Liver (tissue), 8 donors: ENCODE measurements at regions not wholly inside any gene's neighbourhood (a gene's known extent, or its start where the extent isn't known, plus 50 kb on each side); places are given as distances from the start of the nearest gene placed in this dataset.

ENCODE experiments used
- DNase-seq: peaks from one replicate; pipeline ENCODE4 v3.0.0-alpha.2; 2017; ENCODE audit warnings: low spot score
- H3K27ac ChIP-seq, 2 donors: one replicate each; pipeline ENCODE4 v1.7.0; 2013; ENCODE audit warnings: inconsistent platforms in 2 of 2, low read length in 2 of 2, control low read depth in 1 of 2, low read depth in 1 of 2, mild to moderate bottlenecking in 1 of 2
- H3K27me3 ChIP-seq, 4 donors: one replicate each; pipeline versions ENCODE4 v1.6.1 to v1.7.0; 2013; ENCODE audit warnings: low read length in 3 of 4, inconsistent platforms in 1 of 4, mild to moderate bottlenecking in 1 of 4, moderate library complexity in 1 of 4; ENCODE audit not compliant: control insufficient read depth in 4 of 4, insufficient read depth in 4 of 4
- H3K36me3 ChIP-seq, 4 donors: one replicate each; pipeline versions ENCODE4 v1.6.1 to v1.7.0; 2013; ENCODE audit warnings: low read length in 3 of 4, mild to moderate bottlenecking in 3 of 4, low read depth in 1 of 4, moderate library complexity in 1 of 4; ENCODE audit not compliant: control insufficient read depth in 4 of 4, insufficient read depth in 3 of 4
- H3K4me1 ChIP-seq, 4 donors: one replicate each; pipeline versions ENCODE4 v1.6.1 to v1.7.0; 2013; ENCODE audit warnings: low read length in 3 of 4, mild to moderate bottlenecking in 3 of 4, moderate library complexity in 1 of 4; ENCODE audit not compliant: control insufficient read depth in 4 of 4, insufficient read depth in 4 of 4
- H3K4me3 ChIP-seq, 3 donors: one replicate each; pipeline versions ENCODE4 v1.6.1 to v1.7.0; 2013; ENCODE audit warnings: low read length in 3 of 3, control low read depth in 1 of 3, low read depth in 1 of 3, mild to moderate bottlenecking in 1 of 3
- H3K9ac ChIP-seq, 2 donors: one replicate each; pipeline ENCODE4 v1.7.0; 2013; ENCODE audit warnings: low read length in 2 of 2, mild to moderate bottlenecking in 2 of 2, moderate library complexity in 2 of 2, control low read depth in 1 of 2, low read depth in 1 of 2
- H3K9me3 ChIP-seq, 4 donors: one replicate each; pipeline versions ENCODE4 v1.6.1 to v1.7.0; 2013; ENCODE audit warnings: low read length in 3 of 4; ENCODE audit not compliant: control insufficient read depth in 4 of 4
- ATF3 ChIP-seq: IDR thresholded peaks from 2 replicates; pipeline ENCODE4 v1.6.1; 2016; ENCODE audit warnings: antibody characterized with exemption
- CTCF ChIP-seq: fragments of 150-350 bp; IDR thresholded peaks from 2 replicates; pipeline ENCODE4 v1.5.1; 2017; ENCODE audit warnings: improper control_type of control experiment, low read depth, low read length; ENCODE audit not compliant: missing input control
- EGR1 ChIP-seq, 2 donors: IDR thresholded peaks; 2 replicates each; pipeline ENCODE4 v1.6.1; 2016 to 2018; ENCODE audit warnings: antibody characterized with exemption in 2 of 2, low read depth in 2 of 2
- FOXA1 ChIP-seq: IDR thresholded peaks from 2 replicates; pipeline ENCODE4 v1.6.1; 2016; ENCODE audit warnings: antibody characterized with exemption
- FOXA2 ChIP-seq: IDR thresholded peaks from 2 replicates; pipeline ENCODE4 v1.6.1; 2016; ENCODE audit warnings: antibody characterized with exemption
- GABPA ChIP-seq, 2 donors: IDR thresholded peaks in 1 of 2; conservative IDR thresholded peaks in 1 of 2; 2 replicates each; pipeline ENCODE4 v1.6.1; 2016; ENCODE audit warnings: antibody characterized with exemption in 2 of 2, mild to moderate bottlenecking in 1 of 2, moderate library complexity in 1 of 2
- HNF4A ChIP-seq, 2 donors: conservative IDR thresholded peaks; 2 replicates each; pipeline ENCODE4 v1.6.1; 2016; ENCODE audit warnings: antibody characterized with exemption in 2 of 2, mild to moderate bottlenecking in 2 of 2
- HNF4G ChIP-seq: IDR thresholded peaks from 2 replicates; pipeline ENCODE4 v1.6.1; 2016; ENCODE audit warnings: antibody characterized with exemption
- JUND ChIP-seq, 2 donors: IDR thresholded peaks; 2 replicates each; pipeline ENCODE4 v1.6.1; 2016; ENCODE audit warnings: antibody characterized with exemption in 2 of 2
- MAX ChIP-seq: IDR thresholded peaks from 2 replicates; pipeline ENCODE4 v1.6.1; 2016; ENCODE audit warnings: antibody characterized with exemption
- NR2F2 ChIP-seq: IDR thresholded peaks from 2 replicates; pipeline ENCODE4 v1.6.1; 2016; ENCODE audit warnings: antibody characterized with exemption
- RAD21 ChIP-seq, 2 donors: IDR thresholded peaks; 2 replicates each; pipeline ENCODE4 v1.6.1; 2016; ENCODE audit warnings: antibody characterized with exemption in 2 of 2, mild to moderate bottlenecking in 2 of 2
- REST ChIP-seq: IDR thresholded peaks from 2 replicates; pipeline ENCODE4 v1.6.1; 2016; ENCODE audit warnings: antibody characterized with exemption, mild to moderate bottlenecking
- TAF1 ChIP-seq: conservative IDR thresholded peaks from 2 replicates; pipeline ENCODE4 v1.6.1; 2016; ENCODE audit warnings: antibody characterized with exemption, mild to moderate bottlenecking
- YY1 ChIP-seq: IDR thresholded peaks from 2 replicates; pipeline ENCODE4 v1.6.1; 2016; ENCODE audit warnings: antibody characterized with exemption, mild to moderate bottlenecking
- ZBTB33 ChIP-seq: IDR thresholded peaks from 2 replicates; pipeline ENCODE4 v1.6.1; 2016; ENCODE audit warnings: antibody characterized with exemption
- WGBS: extraction: QIAGEN DNeasy Blood & Tissue Kit; methylation state at CpG from one replicate; pipeline ENCODE4 v1.1.7; 2013; 5-methylcytosine and 5-hydroxymethylcytosine counted together
- donor health status: healthy.
- donor health status: healthy.
- donor health status: healthy.
- donor health status: healthy.
- donor health status: healthy.

- TF ChIP-seq ZBTB33 (no peak), HNF4G (no peak), NR2F2 (no peak)
Observed at GRCh38 chr2:147603447-147603846, 241.4 kb upstream of the ACVR2A start (continued).

GRCh38 chr2:147600646-147601045 lies 244.2 kb upstream of the ACVR2A start:
- Histone ChIP-seq H3K36me3 (no peaks in the 10 kb centered on the region), H3K27ac (no peak overlapping the region), H3K9ac (no peak overlapping the region), H3K4me1 (no peaks in the 10 kb centered on the region), H3K4me3 (no peak overlapping the region), H3K27me3 (no peaks in the 10 kb centered on the region), H3K9me3 (peaks cover 0 to 2% (median 0%) of the 10 kb centered on the region in 4 donors)
- WGBS: 72% methylated on average over 5 of the region's 5 CpGs
- DNase-seq: no peak
- TF ChIP-seq ZBTB33 (no peak), FOXA1 (no peak), YY1 (no peak), ATF3 (no peak), REST (no peak), EGR1 (IDR thresholded peaks at IDR 0.05; ENCODE audit: low read depth in 2 of 2) (no peak), NR2F2 (no peak), FOXA2 (no peak), GABPA (IDR thresholded peaks at IDR 0.05 in 1 of 2, conservative IDR thresholded peaks at IDR 0.05 in 1 of 2) (no peak)

GRCh38 chr2:147600223-147600622 lies 244.6 kb upstream of the ACVR2A start:
- H3K27ac ChIP-seq: no peak overlapping the region
- DNase-seq: no peak
- no peaks in the 10 kb centered on the region for H3K36me3 ChIP-seq
- no peaks in the 10 kb centered on the region for H3K27me3 ChIP-seq
- H3K9me3 ChIP-seq: peaks cover 0 to 2% (median 0%) of the 10 kb centered on the region in 4 donors
- no peak overlapping the region for H3K4me3 ChIP-seq
- 83% methylated on average over 7 of the region's 7 CpGs for WGBS
- no peaks in the 10 kb centered on the region for H3K4me1 ChIP-seq
- no peak overlapping the region for H3K9ac ChIP-seq
- no peak for TF ChIP-seq ZBTB33
- no peak for TF ChIP-seq HNF4A (conservative IDR thresholded peaks at IDR 0.05)
- no peak for TF ChIP-seq EGR1 (IDR thresholded peaks at IDR 0.05; ENCODE audit: low read depth in 2 of 2)
- TF ChIP-seq FOXA2: no peak
- no peak for TF ChIP-seq ATF3
- TF ChIP-seq RAD21 (IDR thresholded peaks at IDR 0.05): no peak
- no peak for TF ChIP-seq NR2F2
- TF ChIP-seq MAX: no peak
- TF ChIP-seq YY1: no peak
- no peak for TF ChIP-seq JUND (IDR thresholded peaks at IDR 0.05)
- no peak for TF ChIP-seq TAF1
- no peak for TF ChIP-seq CTCF
- TF ChIP-seq GABPA (IDR thresholded peaks at IDR 0.05 in 1 of 2, conservative IDR thresholded peaks at IDR 0.05 in 1 of 2): no peak
